Stimulated activated CD8-positive, alpha-beta memory T cell treated with anti-CD3 and anti-CD28 coated beads, Interleukin-4, amount 100 ng/mL, for 1 hour (primary cell): ENCODE measurements at regions not wholly inside any gene's neighbourhood (a gene's known extent, or its start where the extent isn't known, plus 50 kb on each side); places are given as distances from the start of the nearest gene placed in this dataset.
"Not testable (repeated sequence)": the region's sequence is repeated elsewhere in the genome, so short reads cannot be mapped to it uniquely, and the experiment has no call there.

Source experiments
- DNase-seq, 2 donors: peaks; one replicate each; pipeline ENCODE4 v3.0.0-alpha.2; 2020; ENCODE audit warnings: low read depth in 2 of 2, low spot score in 1 of 2

DNA sequence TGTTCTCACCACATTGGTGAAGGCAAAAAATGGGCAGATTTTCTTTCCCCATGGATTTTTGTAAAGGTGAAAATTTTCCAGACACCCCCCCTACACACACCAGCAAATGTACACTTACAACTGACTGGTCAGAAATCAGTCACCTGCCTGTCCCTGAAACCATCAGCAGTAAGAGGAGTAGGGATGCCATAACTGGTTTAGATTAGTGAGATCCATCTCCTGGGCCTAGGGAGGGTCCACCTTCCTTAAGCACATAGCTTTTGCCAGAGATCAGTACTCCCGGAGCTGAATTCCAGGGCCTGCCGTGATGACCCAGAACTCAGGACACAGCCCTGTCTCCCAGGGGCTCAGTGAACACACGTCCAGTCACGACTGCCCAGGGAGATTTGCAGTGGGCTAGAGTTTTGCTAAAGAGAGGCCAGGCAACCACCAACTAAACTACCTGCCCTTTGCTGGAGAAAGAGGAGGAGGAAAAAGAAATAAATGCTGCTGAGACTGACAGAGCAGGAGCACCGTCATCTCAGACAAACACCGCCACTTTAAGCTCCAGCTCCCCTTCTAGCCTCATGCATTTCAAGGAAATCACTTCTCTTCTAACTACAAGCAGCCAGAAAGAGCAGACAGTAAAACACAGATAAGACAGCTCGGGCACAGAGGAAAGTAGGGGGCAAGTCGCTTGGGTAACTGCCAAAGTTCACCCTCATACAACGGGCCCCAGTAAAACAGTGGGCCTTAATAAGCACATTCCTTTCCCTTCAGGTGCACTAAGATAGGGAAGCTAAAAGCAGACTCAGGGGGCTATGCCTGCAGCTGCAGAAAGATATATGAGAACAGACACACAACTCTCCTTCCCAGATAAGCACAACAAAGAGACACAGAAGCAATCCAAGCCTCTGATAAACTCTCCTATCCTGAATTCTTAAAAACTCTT, 82.6 kb upstream of the SPTLC3 start:
- no peak for DNase-seq

DNA sequence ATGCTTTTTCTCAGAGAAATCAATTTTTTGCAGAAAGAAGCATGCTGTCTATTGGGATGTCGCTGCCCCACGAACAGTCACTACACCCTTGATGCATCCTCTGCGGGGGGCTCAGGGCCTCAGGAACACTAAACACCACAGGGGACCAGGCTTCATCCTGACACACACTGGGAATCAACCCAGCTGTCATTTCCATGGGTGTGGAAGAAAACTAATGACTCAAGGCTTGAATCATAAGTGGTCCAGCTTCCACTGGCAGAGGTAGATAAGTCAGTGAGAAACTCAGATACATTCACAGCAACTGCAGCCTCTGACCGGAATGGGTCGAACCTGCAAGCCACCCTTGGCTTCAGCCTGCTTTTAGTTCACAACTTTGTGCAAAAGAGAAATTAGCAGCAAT, 81.3 kb upstream of the SPTLC3 start:
- DNase-seq: no peak

DNA sequence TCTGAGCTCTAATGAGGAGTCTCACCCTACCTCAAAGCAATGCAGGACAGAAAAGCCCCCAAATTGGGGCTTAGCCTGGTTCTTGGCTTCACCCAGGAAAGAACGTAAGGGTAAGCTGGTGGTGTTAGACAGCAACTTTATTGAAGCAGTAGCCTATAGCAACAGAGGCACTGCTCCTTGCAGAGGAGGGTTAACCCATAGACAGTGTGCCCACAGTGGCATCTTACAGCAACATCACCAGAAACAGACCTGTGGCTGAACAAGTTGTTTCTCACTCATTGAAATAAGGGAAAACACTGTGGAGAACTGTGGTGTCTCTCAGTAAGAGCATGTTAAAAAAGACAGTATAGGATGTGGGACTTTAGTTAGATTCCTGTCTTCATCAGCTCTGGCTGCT, 80.4 kb upstream of the SPTLC3 start:
- no peak for DNase-seq

DNA sequence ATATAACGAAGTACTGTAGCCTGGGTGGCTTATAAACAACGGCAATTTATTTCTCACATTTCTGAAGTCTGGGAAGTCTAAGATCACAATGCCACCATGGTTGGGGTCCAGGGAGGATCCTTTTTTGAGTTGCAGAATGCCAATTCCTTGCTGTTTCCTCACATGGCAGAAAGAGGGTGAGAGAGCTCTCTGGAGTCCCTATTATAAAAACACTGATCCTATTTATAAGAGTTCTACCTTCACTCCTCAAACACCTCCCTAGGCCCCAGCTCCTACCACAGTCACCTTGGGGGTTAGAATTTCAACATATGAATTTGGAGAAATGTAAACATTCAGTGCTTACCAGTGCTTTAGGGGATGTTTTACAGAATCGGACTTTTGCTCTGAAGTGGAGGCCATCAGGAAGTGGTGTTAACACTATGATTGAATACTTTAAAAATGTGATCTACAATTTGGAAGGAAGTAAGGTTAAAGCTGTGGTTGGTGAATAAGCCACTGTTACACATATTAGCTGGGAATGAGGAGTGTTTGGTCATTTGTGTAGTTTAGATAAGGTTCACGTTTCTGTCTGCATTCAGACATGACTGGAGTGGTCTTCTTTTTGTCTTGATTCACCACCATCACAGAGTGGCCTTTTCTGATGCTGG, 79.9 kb upstream of the SPTLC3 start:
- DNase-seq: no peak

DNA sequence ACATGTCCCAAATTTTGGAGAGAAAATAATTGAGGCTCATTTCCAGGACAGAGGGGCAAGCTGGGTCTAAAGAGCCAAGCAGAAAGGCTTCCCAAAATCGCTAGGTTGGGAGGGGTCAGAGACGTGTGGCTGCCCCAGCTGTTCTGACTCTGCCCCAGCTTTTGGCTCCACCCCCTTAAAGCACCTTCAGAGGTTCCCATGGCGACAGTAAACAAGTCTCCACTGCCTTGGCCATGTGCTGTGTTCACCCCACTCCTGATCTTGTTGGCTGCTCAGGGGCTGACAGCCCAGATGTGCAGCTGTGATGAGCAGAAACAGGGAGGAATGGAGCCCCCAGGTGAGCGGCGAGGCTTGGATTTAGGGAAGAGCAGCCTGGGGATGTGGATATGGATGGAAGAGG, 72.8 kb upstream of the SPTLC3 start:
- no peak for DNase-seq

DNA sequence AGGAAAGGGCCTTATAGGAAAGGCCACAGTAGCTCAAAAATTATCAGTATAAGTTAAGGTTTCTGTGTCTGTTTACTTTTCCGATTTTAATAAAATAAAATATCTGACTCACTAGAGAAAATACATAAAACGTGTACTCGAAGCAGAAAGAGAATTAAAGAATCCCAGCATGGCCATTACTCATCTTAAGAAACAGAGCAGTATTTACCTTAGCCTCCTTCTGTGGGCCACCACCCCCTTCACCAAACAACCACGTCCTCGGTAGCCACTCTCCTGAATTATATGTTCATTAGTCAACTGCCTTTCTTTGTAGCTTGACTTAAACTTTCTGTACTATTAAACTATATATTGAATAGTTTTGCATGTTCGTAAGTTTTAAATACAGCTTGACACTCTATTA, 72.2 kb upstream of the SPTLC3 start:
- DNase-seq: no peak

DNA sequence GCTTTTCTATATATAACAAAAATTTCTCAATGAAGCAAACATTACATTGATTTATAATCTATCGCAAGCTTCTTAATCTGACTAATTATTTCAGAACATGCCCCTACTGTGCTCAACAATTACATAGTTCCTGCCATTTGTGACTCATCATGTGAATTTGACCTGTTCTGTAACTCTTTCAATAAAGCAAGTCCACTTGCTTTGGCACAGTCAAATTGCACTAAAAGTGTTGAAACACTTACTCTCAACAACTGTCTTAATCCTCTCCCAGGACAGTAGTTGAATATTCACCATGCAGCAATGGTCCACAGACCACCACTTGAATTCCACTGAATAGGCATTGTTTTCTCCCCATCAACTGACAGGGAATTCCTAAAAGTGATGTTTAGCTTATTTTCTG, 67.7 kb upstream of the SPTLC3 start:
- no peak for DNase-seq

DNA sequence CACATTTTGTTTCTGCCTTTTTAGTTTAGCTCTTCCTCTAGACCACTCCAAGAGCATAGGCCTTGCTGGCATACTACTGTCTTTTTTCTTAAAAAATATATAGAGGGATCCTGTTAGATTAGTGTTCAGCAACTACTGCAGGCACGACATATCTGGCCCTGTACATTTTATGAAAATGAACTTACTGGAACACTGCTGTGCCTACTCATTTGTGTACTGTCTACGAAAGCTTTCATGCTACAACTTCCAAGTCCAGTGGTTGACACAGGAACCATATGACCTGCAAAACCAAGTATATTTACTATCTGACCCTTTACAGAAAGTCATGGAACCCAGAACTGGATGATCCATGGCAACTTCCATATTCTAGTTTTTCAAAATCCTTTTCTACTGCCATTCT, 66.6 kb upstream of the SPTLC3 start:
- no peak for DNase-seq

DNA sequence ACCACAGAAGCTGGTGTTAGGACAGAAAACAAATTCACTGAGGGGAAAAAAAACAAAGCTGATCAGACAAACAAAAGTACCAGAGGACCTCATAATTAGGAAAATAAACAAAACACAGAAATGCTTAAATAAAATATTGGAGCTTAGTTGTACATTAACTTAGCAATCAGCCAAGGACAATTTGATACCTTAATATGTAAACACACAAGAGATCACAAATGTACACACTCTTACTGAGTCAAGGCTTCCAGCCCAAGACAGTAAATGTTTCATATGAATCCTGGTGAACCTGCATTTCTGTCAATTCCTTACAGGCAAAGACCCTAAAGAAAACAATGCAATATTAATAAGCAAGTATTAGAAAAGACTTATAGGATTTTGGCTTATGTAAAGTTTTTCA, 62.0 kb upstream of the SPTLC3 start:
- DNase-seq: no peak

DNA sequence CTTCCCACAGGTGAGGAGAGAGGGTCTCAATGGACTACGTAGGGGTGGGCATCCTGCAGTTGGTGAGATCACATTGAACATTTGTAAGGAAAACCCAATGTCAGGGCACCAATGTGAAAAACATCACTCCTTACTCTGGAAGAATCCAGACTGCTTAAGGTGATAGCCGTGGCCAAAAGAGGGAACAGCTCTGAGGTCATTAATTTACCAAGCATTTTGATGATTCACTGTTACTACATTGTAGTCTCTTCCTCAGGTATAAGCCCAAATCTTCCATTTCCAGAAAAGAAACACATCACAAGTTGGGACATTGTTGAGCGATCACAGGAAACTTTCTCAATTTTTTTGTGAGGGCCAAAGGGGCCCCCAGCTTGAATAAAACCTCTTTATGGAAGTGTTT, 61.1 kb upstream of the SPTLC3 start:
- no peak for DNase-seq

DNA sequence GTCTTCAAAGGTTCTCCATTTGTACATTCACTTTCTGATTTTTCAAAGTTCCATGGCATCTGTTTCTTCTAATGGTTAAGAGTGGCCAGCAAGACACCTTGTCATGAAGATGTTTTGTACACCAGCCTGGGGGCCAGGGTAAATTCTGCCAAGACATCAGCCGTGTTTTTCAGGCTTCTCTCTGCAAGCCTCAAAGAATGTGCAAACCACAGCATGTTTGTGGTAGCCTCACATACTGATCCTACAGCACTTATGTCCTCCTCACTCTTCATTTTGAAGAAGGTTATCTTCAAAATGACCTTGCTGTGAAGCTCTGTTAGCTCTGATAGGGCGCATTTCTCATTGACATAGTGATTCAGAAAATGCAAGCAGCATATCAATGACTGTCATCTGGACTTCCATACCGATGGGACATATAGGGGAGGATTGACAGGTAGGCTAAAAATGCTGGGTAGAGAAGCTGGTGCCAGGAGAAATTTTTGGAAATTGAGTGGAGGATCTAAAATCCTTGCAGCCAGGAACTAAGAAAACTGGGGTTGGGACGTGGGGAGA, 59.3 kb upstream of the SPTLC3 start:
- DNase-seq: no peak

DNA sequence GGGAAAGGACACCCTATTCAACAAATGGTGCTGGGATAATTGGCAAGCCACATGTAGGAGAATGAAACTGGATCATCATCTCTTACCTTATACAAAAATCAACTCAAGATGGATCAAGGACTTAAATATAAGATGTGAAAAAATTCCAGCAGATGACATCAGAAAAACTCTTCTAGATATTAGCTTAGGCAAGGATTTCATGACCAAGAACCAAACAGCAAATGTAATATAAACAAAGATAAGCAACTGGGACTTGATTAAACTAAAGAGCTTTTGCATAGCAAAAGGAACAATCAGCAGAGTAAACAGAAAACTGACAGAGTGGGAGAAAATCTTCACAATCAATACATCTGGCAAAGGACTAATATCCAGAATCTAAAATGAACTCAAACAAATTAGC, 54.5 kb upstream of the SPTLC3 start:
- not testable (repeated sequence) for DNase-seq

DNA sequence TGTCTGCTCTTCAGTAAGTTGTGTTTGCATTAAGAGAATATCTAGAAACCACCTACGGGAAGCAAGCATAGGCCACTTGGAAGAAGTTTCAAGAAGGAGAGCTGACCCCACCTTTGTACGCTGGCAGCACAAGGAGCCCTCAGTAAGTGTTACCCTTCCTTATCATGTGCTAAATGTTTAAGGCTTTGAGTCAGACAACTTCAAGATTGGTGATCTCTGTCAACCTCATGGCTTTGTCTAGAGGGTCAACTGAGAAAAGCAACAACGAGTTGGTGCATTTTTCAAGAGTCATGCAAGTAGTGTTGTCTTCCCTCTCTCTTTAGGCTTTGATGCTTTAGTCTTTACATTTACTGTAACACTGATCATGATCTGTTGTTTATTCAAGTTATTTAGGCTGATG, 53.2 kb upstream of the SPTLC3 start:
- DNase-seq: no peak

DNA sequence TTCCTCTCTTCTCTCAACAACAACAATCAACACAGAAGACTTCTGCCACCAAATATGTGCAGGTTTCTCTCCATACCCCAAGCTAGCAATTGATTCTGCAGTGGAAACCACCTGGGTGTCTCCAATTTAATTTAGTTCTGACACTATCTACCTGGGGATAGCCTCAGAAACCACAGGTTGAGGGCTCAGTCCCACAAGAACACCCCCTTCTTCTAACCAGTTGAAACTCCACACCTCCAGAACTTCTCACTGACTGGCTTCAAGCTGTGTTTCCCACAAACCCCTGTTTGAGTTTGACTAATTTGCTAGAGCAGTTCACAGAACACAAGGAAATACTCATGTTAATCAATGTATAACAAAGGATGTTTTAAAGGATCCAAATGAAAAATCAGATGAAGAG, 52.5 kb upstream of the SPTLC3 start:
- no peak for DNase-seq

DNA sequence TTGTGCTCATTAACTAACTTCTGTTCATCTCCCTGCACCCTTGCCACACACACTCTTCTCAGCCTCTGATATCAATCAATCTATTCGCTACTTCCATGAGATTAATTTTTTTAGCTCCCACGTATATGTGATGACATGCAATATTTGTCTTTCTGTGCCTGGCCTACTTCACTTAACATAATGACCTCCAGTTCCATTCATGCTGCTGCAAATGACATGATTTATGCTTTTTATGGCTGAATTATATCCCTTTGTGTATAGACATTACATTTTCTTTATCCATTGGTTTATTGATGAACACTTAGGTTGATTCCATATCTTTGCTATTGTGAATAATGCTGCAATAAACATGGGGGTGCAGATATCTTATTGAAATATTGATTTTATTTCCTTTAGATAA, 50.8 kb upstream of the SPTLC3 start:
- no peak for DNase-seq
